GM19455 (cell line): ENCODE measurements at regions not wholly inside any gene's neighbourhood (a gene's known extent, or its start where the extent isn't known, plus 50 kb on each side); places are given as distances from the start of the nearest gene placed in this dataset.
"Not testable (repeated sequence)": the region's sequence is repeated elsewhere in the genome, so short reads cannot be mapped to it uniquely, and the experiment has no call there.

Experiments used
- ATAC-seq: cut with Tn5 transposase; IDR thresholded peaks from one replicate; pipeline ENCODE4 v1.9.1; 2021; ENCODE audit not compliant: unreplicated experiment

DNA sequence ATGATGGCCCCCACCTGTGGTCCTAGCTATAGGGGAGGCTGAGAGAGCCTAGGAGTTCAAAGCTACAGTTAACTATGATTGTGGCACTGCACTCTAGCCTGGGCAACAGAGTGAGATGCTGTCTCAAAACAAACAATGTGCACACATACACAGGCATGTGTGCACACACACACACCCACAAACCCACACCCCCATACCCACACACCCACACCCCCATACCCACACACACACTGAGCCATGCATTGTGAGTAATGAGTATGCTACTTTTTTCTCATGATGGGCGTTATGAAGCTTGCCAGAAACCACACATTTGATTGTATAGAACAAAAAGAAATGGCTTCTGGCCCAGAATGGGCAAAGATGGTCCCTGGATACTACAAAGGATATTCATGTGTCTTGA, 691.1 kb downstream of the SLC4A3 start:
- ATAC-seq, result no peak

DNA sequence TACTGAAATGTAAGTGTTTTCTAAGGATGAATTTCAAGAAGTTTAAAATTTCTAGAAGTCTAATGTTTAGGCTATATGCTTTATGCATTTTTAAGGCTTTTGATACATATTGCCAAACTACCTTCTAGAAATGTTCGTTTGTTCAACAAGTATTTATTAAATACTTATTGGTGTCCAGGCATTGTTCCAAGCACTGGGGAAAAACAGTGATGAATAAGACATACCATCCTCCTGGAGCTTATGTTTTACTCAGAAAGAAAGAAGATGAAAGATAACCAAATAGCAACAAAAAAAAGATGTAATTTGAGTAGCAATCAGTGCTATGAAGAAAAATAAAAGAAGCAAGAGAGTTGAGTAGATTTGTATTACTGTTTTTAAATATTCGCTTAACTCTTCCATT, 692.9 kb downstream of the SLC4A3 start:
- no peak for ATAC-seq

DNA sequence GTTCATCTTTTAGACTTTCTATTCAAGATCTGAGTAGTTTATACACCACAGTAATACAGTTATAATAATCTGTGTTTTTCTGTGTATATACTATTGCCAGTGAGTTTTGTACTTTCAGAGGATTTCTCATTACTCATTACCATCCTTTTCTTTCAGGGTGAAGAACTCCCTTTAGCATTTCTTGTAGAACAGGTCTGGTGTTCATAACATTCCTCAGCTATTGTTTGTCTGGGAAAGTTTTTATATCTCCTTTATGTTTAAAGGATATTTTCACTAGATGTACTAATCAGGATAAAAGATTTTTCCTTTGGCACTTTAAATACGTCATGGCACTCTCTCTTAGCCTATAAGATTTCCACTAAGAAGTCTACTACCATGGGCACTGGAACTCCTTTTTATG, 705.5 kb downstream of the SLC4A3 start:
- no peak for ATAC-seq

DNA sequence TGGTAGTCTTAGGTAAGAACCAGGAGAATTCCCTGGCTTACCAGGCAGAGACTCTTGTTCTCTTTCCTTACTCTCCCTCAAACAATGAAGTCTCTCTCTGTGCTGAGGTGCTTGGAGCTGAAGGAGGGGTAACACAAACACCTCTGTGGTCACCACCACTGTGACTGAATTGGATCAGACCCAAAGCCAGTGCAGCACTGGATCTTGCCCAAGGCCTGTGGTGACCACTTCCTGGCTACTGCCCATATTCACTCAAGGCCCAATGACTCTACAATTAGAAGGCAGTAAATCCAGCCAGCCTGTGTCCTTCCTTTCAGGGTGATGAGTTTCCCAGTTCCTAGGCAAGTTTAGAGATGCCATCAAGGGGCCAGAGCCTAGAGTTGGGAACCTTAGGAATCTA, 706.8 kb downstream of the SLC4A3 start:
- ATAC-seq, result no peak

DNA sequence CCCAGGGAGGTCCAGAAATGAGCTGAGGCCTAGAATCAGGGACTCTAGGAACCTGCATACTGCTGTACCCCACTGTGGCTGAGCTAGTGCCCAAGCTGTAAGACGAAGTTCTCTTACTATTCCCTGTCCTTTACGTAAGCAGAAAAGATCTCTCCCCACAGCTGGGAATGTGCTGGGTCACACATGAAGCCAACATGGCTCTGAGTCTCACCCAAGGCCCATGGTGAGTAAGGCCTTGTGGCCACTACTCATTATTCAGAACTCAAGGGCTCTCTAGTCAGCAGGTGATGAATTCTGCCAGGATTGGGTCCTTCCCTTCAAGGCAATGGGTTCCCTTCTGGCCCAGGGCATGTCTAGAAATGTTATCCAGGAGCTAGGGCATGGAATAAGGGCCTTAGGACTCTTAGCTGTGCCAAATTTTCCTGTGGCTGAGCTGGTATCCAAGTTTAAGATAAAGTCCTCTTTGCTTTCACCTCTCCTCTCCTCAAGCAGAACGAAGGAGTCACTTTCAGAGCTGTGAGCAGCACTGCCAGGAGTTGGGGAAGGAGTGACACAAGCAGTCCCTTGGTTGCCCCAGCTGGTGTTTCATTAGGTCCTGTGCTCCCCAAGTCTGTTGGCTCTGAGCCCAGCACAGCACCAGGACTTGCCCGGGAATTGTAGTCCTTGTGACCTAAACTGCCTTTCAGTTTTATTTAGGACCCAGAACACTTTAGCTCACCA, 707.6 kb downstream of the SLC4A3 start:
- no peak for ATAC-seq

DNA sequence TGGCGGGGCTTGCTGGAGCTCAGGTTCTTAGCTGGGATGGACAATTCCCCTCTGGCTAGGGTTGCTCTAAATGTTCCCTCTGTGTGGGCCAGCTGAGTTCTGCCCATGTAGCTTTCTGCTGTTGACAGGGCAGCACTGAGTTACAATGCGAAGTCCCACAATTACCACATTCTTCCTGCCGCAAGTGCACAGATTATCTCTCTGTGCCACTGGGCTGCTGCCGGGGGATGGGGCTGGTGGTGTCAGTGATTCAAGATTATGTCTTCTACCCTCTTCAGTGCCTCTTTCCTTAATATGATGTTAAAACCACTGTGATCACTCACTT, 708.1 kb downstream of the SLC4A3 start:
- no peak for ATAC-seq

DNA sequence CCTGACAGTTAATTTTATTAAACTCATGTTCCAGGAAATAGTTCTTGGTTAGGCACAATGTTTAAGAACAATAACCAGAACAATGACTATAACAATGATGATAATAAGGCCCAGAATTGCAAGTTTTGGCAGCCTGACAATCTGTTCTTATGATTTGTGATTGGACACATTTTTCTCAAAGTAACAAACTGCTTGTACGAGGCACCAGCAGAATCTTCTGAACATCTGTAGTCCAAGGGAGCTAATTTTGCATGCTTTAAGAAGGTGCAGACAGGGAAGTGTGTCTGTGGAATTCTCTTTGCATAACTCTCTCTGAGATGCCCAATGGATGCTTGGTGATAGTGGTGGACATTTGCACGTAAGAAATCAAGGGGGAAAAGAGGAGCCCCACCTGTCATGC, 709.3 kb downstream of the SLC4A3 start:
- ATAC-seq, result no peak

DNA sequence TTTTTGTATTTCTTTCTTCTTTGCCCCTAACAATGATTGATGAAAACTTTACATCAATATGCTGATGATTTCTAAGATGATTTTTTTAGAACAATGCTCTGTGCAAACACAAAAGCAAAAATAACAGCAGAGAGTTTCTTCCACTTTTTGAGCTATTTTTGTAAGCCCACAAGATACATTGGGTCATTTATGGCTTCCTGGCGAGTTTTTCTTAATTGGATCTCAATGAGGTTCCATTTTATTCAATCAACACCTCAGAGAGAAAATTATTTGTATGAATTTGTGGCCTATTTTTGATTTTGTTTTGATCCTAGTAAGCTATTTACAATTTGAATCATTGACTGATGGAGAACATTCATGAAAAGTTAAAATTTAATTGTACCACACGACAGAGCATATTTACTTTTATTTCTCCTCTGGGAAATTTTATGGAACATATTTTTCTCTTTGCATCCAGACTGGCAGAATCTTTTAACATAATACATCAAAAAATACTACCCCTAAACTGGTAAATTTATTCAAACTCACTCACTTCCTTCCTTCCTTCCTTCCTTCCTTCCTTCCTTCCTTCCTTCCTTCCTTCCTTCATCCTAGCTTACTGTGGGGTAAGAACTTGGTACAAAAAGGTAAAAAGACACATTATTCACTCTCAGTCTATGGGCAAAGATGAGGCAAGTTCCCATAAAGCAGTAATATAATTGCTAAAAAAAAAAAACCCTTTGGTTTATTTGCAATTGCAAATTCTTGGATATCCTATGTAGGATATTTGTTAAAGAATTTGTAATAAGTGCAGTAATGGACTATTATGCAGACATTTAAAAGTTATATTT, 710.4 kb downstream of the SLC4A3 start:
- no peak for ATAC-seq

GRCh38 chr2:220341014-220341413, 713.6 kb downstream of the SLC4A3 start:
- no peak for ATAC-seq

DNA sequence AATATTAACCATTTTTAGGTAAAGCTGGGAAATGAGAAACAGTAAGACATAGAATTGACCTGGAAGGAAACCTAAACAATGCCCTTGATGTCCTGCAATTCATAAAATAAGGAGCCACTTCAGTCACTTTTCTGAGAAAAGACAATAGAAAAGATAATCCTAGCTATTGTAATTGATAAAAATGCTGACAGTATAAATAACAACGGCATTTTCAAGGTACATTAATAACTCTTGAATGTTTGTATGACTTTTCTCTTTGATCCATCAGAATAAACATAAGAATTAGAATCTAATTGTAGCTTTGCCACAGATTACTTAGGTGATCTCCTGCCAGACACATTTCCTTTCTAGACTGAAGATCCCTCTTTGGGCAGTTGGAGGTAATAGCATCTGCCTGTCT, 719.5 kb downstream of the SLC4A3 start:
- no peak for ATAC-seq

DNA sequence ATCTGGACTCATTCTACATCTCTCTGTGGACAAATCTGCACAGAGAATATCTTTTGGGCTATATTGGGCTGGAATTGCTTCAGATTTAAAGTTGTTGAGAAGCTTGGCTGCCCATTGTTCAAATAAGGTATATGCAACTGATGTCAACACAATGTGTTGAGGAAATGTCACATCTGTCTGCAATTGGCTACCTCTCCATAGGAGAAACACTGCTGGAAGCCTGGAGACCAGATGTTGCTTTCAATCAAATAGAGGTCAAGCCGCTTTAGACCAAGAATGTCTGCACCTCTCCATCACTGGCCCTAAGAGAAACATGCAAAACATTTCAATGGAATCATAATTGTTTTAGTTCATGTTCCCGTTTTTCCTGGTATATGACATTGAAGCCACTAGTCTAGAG, 720.2 kb downstream of the SLC4A3 start:
- no peak for ATAC-seq

DNA sequence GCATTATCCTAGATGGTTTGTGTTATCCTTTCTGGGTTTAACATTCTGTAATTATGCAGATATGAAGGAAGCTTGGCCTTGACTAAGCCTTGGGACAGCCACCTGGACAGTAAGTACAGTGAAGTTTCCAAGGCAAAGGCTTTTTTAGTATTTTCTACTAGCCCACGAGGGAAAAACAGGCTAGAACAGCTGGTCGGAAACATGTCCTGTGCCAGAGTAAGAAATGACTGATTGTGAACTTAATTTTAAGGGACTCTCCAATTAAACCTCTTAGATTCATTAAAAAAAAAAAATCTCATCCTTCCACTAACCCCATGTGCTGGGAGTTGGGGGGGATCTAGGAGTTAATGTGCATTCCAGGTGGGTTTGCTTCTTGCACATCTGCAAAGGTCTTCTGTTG, 720.8 kb downstream of the SLC4A3 start:
- no peak for ATAC-seq

GRCh38 chr2:220353897-220354296, 726.5 kb downstream of the SLC4A3 start:
- ATAC-seq, result no peak

GRCh38 chr2:220356076-220356475, 728.6 kb downstream of the SLC4A3 start:
- ATAC-seq, result no peak

DNA sequence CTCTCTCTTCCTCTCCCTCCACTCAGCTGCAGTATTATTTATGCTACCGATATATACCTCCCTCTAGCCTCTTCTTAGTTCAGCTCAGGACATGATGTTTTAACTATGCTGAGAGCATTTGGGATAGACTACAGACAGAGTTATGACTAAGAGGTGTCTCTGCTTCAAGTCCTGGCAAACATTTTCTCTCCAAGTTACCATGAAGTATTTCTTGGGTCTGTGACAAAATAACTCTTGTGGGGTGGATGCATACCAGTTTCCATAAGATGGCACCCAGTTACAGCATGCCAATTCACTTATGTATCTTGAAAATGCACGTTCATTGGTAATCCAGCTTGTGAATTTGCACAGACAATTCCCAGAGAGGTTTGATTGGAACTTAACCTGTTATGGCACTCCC, 737.6 kb downstream of the SLC4A3 start:
- ATAC-seq, result no peak

DNA sequence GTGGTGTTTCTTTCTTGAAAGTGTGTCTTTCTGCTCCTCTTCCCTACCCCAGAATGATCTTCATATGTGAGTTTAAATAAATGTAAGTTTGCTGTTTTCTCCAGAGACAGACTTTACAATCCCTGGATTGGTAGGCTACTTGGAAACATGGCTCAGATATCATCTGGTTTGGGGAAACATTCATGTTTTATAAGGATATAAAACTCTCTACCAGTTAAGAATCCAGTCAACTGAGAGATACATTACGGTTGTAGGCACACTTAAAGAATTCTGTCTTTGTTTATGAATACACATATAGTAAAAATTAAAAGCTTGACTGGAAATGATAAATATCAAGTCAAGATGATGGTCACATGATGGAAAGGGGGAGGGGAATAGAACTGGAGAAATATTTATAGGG, 739.3 kb downstream of the SLC4A3 start:
- ATAC-seq, result no peak

DNA sequence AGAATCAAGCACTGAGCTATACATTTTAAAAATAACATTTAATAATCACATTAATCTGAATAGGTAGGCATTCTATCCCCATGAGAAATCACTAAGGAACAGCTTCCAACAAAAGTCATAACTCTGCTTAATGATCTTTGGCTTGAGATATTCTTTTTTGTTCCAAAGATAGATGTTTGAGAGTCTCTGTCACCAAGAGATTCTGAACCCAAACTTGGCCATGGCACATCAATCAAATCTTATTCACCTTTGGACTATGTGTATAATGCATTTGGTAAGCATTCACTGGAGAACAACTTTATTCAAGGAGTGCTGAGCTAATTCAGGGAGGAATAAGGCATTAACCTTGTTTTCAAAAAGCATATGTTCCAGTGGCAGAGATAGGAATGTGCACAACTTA, 743.3 kb downstream of the SLC4A3 start:
- no peak for ATAC-seq

DNA sequence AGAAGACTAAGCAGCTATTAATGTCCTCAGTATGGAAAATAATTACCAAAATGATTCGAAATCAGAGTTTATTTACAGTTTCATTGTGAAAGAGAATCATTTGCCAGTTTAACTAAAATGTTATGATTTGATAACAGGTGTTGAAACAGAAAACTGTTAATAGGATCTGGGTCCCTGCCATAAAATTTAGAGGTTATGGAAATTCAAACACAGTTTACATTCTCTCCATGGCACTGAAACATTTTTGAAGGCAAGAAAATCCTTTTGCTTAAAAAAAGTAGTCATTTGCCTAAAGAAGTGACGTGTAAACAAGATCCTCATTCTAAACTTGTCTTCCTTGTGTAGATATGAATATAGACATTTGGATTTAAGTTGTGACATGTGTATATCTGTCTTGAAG, 743.8 kb downstream of the SLC4A3 start:
- no peak for ATAC-seq

GRCh38 chr2:220373878-220374277, 746.4 kb downstream of the SLC4A3 start:
- ATAC-seq, result no peak

- ATAC-seq, result no peak
Measured at GRCh38 chr2:220374282-220374681, 746.9 kb downstream of the SLC4A3 start.

DNA sequence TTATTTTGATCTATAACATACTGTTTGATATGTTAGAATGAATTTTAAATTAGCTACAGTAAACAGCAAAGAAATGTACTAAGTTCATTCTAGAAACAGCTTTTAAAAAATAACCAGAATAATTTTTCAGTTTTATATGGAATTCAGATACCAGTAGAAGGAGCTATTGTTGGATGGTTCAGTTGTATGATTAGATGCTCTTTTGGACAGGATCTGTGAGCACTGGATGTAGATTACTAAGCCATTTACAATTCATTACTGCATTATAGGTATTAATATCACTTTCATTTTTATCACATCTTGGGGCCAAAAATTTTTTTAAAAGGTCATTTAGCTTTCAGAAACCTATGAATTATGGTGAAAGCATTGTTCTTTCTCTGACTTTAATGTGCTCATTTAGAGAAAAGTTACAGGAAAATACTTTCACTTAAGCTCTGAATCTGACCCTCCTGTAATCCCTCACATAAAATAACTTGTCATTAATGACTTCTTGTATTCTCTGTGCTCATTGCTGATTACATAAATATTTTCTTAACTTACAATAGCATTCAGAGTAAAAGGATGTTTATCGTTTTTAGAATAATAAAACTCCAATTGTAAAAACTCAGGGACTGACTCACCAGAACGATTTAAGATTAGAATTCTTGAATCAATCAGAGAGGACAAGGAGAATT, 750.2 kb downstream of the SLC4A3 start:
- no peak for ATAC-seq

GRCh38 chr2:220387758-220388157, 760.3 kb downstream of the SLC4A3 start:
- not testable (repeated sequence) for ATAC-seq
